Astrocyte of the spinal cord (primary cell): ENCODE measurements at regions not wholly inside any gene's neighbourhood (a gene's known extent, or its start where the extent isn't known, plus 50 kb on each side); places are given as distances from the start of the nearest gene placed in this dataset.

Experiments
- DNase-seq: peaks from one replicate; pipeline ENCODE4 v3.0.0; 2011; ENCODE audit warnings: low read depth, low spot score
- H3K4me3 ChIP-seq: 2 replicates; pipeline ENCODE4 v1.5.1; 2011; ENCODE audit warnings: low read depth, mild to moderate bottlenecking, low read length, moderate library complexity
- CTCF ChIP-seq: IDR thresholded peaks from 2 replicates; pipeline ENCODE4 v1.5.1; 2012; ENCODE audit warnings: low read depth, mild to moderate bottlenecking, low read length, inconsistent platforms
- in situ Hi-C: cut with HindIII; loops from 2 replicates; pipeline ENCODE4 v1.10.0; 2017; ENCODE audit warnings: low sequenced_read_pairs

GRCh38 chr3:68447885-68448284, 484.5 kb downstream of the TAFA4 start:
- TF ChIP-seq CTCF: no peak
- no peak for DNase-seq
- H3K4me3 ChIP-seq: no peak overlapping the region
- in situ Hi-C loops: no loop called here

DNA sequence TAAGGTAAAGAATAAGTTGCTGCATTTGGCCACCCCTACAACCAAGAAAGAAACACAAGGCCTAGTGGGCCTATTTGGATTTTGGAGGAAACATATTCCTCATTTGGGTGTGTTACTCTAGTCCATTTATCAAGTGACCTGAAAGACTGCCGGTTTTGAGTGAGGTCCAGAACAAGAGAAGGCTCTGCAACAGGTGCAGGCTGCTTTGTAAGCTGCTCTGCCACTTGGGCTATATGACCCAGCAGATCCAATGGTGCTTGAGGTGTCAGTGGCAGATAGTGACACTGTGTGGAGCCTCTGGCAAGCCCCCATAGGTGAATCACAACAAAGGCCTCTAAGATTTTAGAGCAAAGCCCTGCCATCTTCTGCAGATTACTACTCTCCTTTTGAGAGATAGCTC, 491.3 kb downstream of the TAFA4 start:
- in situ Hi-C loops: no loop called here
- H3K4me3 ChIP-seq: no peak overlapping the region
- DNase-seq: no peak
- no peak for TF ChIP-seq CTCF

DNA sequence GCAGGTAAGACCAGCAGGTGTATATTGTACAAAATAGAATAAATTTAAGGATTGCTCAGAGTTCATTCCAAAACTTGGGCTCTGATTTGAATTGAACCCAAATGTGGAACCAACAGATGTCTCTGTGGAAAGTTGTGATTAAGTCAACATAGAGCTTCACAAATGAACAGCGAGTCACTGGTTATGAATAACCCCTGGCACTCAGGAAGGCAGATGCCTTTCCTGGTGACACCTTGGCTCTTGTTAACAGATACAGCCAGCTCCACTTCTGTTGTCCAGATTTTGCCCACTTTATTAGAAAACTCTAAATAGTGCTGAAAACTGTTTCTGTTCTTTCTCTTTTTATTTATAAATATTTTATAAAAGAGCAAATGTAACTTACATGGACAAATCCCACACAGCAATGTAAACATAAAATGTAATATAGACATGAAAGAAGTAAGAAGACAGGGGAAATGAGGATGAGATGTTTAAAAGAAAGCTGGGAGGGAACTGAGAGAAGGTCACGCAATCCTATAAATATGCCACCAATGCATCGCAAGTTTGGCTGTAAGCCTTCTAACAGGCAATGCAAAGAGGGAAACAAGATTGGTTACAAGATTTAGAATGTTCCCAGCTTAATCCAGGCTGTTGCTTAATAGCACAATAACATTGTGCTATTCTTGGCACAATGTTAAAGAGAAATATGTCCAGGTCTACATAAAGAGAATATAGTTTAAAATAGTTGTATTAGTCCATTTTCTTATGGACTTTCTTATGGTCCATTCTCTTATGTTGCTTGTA, 495.5 kb downstream of the TAFA4 start:
- no peak for DNase-seq
- in situ Hi-C loops: no loop called here
- TF ChIP-seq CTCF: no peak
- no peak overlapping the region for H3K4me3 ChIP-seq

- in situ Hi-C loops: no loop called here
- H3K4me3 ChIP-seq: no peak overlapping the region
- DNase-seq: no peak
- no peak for TF ChIP-seq CTCF
Measured at GRCh38 chr3:68428495-68428894, 503.9 kb downstream of the TAFA4 start.

- in situ Hi-C loops: no loop called here
- no peak for DNase-seq
- H3K4me3 ChIP-seq: no peak overlapping the region
- no peak for TF ChIP-seq CTCF
Measured at GRCh38 chr3:68424796-68425460, 507.4 kb downstream of the TAFA4 start.

DNA sequence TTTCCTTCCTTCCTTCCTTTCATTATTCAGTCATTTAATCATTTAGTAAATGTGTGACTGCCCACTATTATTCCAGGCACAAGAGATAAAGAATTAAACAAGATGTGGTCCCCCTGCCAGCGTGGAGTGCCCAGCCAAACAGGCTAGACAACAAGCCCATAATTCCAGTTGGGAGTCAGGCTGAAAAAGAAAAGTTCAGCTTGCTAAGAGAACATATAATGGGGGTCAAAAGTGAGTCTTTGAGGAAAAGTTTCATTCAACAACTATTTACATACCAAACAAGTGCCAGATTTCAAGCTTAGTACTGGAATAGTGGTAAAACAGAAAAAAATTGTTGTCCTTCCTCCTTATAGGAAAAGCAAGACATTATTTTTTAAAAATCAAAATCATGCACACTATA, 523.7 kb downstream of the TAFA4 start:
- no peak for DNase-seq
- in situ Hi-C loops: no loop called here
- TF ChIP-seq CTCF: no peak
- no peak overlapping the region for H3K4me3 ChIP-seq
